NCI-H748 (cell line): ENCODE measurements at regions not wholly inside any gene's neighbourhood (a gene's known extent, or its start where the extent isn't known, plus 50 kb on each side); places are given as distances from the start of the nearest gene placed in this dataset.
"Not testable (repeated sequence)": the region's sequence is repeated elsewhere in the genome, so short reads cannot be mapped to it uniquely, and the experiment has no call there.

Experiments
- DNase-seq: peaks from one replicate; lab custom pipeline; 2025; ENCODE audit not compliant: unreplicated experiment; lab: John Stamatoyannopoulos, UW

- DNase-seq, result no peak
Observed at GRCh38 chr20:55175081-55175480, 699.7 kb downstream of the DOK5 start.

- no peak for DNase-seq
Observed at GRCh38 chr20:55174635-55175034, 699.2 kb downstream of the DOK5 start.

GRCh38 chr20:55174172-55174571, 698.8 kb downstream of the DOK5 start:
- no peak for DNase-seq

DNA sequence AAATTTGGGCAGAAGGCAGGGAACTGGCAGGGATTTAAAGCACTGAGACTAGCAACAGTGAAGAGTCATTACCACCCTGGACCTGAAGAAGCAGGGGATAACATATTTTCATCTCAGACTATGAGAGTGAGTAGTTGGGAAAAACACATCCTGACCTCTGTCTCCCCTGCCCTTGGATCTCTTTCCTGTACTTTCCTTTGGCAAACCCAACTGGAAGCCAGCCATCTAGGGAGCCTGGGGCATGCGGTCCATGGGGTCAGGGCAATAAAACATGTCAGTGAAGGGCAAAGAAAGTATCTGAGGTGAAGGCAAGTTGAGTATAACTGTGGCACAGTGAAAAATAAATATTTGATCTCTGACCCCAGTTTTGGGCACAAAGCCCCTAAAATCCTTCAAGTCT, 698.2 kb downstream of the DOK5 start:
- no peak for DNase-seq

GRCh38 chr20:55172310-55173002, 697.1 kb downstream of the DOK5 start:
- no peak for DNase-seq

- DNase-seq, result peak; percentile 90
Observed at GRCh38 chr20:55166063-55166462, 690.7 kb downstream of the DOK5 start.

DNA sequence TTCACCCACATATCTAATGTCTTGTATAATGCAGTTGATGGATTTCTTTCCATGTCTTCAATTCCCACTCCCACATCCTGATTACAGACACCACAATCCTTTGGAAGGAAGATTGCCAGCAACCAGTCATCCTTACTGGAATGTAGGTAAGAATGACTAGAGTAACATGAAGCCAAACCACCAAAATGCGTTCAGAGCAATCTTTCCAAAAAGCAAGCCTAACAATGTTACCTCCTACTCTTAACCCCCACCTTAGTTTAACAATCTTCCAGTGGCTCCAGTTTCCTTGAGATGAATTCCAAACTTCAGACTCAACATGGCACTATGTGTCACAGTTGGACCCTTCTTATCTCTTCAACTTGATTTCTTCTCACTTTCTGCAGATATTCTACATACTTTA, 685.6 kb downstream of the DOK5 start:
- DNase-seq, result no peak

- DNase-seq, result no peak
Observed at GRCh38 chr20:55160037-55160436, 684.6 kb downstream of the DOK5 start.

GRCh38 chr20:55159230-55159629, 683.8 kb downstream of the DOK5 start:
- DNase-seq, result no peak

GRCh38 chr20:55158446-55158845, 683.1 kb downstream of the DOK5 start:
- no peak for DNase-seq

DNA sequence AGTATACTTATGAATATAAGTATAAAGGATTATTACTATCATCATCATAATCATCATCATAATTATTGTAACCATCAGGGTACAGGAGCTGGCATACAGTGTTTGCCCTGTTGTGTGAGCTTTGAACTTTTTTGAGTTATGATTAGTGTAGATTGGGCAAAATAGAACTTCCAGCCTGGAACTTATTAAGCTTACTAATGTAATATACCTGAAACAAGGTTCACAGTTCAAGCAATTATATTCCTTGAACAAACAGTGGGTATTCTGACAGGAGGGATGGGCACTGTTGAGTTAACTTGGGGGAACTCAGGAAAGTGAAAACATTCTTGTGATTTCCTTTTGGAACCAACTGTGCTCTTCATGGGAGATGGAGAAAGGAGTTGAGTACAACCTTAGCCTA, 680.0 kb downstream of the DOK5 start:
- DNase-seq, result no peak

DNA sequence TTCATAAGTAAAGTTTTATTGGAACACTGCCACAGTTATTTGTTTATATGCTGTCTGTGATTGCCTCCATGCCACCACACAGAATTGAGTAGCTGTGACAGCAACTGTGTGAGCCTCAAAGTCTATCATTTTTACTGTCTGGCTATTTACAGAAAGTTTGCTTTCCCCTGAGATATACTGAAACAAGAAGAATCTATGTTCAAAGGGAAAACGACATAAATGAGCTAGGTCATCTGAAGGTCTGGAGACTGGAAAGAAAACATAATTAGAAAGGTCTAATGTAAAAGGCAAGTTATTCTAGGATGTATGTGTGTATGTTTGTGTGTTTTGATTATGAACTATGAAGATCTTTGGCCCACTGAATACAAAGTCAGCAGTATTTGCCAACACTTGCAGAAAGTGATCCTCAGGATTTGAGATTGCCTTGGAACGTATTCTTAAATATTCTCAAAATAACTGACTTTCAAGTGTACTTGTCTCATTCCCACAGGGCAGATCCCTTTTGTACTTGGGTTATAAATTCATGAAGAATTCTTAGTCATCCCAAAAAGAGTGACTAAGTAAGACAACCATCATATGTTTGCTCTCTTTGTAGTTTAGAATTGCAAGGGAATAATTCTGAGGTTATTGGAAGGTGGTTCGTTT, 677.7 kb downstream of the DOK5 start:
- DNase-seq, result no peak

GRCh38 chr20:55151171-55151570, 675.8 kb downstream of the DOK5 start:
- no peak for DNase-seq

- DNase-seq, result peak; percentile 31
Observed at GRCh38 chr20:55143601-55144000, 668.2 kb downstream of the DOK5 start.

DNA sequence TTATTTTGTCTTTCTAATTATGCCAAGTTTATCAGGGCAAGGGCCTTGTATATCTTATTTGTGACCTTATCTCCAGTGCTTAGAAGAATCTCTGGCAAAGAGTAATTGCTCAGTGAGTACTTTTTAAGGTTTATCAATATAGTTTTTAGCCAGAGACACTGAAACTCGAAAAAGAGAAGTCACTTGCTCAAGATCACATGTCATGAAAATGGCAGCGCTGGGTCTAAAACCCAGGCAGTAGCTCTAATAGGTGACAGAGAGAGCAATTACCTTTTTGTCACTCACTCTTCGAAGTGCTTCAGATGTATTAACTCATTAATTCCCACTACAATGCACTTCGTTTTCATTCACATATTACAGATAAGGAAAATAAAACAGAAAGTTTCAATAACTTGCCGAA, 667.5 kb downstream of the DOK5 start:
- no peak for DNase-seq

DNA sequence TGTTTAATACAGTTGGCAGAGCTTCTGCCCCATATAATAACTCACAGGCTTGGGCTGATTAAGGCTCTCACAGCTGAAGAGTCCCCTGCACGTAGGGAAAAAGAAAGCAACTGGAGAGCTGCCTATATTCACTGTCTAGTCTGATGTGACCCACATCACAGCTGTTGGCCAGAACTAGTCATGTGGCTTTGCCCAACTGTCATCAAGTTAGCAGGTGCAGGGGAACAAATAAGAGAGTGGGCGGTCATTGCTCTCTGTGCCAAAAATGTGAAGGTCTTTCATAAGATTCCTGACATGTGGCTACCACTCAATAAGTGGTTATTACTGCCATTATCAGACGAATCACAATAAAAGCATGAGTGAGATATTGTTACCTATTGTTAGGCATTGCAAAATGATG, 665.2 kb downstream of the DOK5 start:
- peak; percentile 90 for DNase-seq

DNA sequence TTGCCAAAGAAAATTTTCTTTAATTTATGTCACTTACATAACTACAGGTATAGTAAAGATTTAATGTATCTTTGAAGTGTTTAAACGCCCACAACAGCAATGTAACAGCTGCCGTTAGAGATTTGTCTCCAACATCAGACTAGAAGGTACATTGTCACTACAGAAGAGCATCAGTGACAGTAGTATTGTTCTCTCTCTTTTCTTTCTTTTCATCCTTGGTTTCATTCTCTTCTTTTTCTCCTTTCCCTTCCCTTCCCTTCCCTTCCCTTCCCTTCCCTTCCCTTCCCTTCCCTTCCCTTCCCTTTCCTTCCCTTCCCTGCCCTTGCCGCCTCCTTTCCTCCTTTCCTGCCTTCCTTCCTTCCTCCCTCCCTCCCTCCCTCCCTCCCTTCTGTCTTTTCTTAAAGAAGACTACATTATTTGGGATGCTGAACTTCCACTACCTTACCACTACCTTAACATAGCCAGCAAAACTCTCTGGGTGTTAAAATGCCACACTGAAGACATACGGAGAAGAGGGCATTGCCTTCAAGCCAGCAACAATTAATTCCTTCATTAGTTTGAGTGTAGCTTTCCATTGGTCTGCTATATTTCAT, 663.9 kb downstream of the DOK5 start:
- DNase-seq, result no peak

- DNase-seq, result no peak
Observed at GRCh38 chr20:55135923-55136322, 660.5 kb downstream of the DOK5 start.

DNA sequence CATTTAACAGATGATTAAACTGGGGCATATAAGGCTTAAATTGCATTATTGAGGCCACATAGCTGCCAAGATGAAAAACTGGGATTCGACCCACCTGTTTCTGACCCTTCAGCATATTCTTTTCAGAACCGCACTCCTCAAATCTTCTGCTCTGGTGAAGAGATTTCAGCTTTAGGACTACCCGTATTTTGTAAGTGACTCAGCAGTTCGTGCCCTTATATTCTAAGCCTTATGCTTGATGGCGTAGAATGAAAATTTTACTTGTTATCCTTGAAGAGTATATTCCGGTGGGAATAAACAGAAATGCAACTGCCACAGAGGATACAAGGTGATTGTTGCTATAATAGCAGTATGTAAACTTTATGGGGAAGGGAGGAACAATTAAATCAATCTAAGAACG, 657.1 kb downstream of the DOK5 start:
- no peak for DNase-seq

GRCh38 chr20:55117577-55117976, 642.2 kb downstream of the DOK5 start:
- DNase-seq, result not testable (repeated sequence)

GRCh38 chr20:55116598-55116997, 641.2 kb downstream of the DOK5 start:
- no peak for DNase-seq

GRCh38 chr20:55103188-55103587, 627.8 kb downstream of the DOK5 start:
- peak; percentile 39 for DNase-seq

- no peak for DNase-seq
Observed at GRCh38 chr20:55099251-55099650, 623.9 kb downstream of the DOK5 start.
